ENCODE measurements at regions not wholly inside any gene's neighbourhood (a gene's known extent, or its start where the extent isn't known, plus 50 kb on each side); places are given as distances from the start of the nearest gene placed in this dataset.
"Not testable (repeated sequence)": the region's sequence is repeated elsewhere in the genome, so short reads cannot be mapped to it uniquely, and the experiment has no call there.

GRCh38 chr2:64251497-64252250 is 107.5 kb upstream of the PELI1 start:
- H3K4me3 ChIP-seq (ENCODE audit: low read depth, low read length), result no peak overlapping the region
- no peak overlapping the region for H3K4me3 Mint-ChIP-seq (ENCODE audit: unreplicated experiment)
- ChIA-PET CTCF (no interaction called here), POLR2A (no interaction called here)
- intact Hi-C loops (cut with micrococcal nuclease; ENCODE audit: unreplicated experiment), result no loop called here
- H3K27me3 Mint-ChIP-seq (ENCODE audit: insufficient read depth, unreplicated experiment), result no peaks in the 10 kb centered on the region
- H3K4me1 Mint-ChIP-seq (ENCODE audit: low read depth, unreplicated experiment), result no peaks in the 10 kb centered on the region
- no peaks in the 10 kb centered on the region for H3K4me1 ChIP-seq
- H3K27ac Mint-ChIP-seq (ENCODE audit: unreplicated experiment), result no peak overlapping the region
- no TSS peak for BruUV-seq (replicated peaks)
- H3K9me3 Mint-ChIP-seq (ENCODE audit: unreplicated experiment), result no peaks in the 10 kb centered on the region
- no peak for TF ChIP-seq CTCF (IDR thresholded peaks at IDR 0.05; ENCODE audit: insufficient read depth in 1 of 2, low read depth in 1 of 2, low read length in 1 of 2, severe bottlenecking in 1 of 2, unreplicated experiment in 1 of 2)
- no peaks in the 10 kb centered on the region for H3K9me3 ChIP-seq
- H3K36me3 Mint-ChIP-seq (ENCODE audit: insufficient read depth, unreplicated experiment), result no peaks in the 10 kb centered on the region
- H3K27me3 ChIP-seq (replicated peaks; ENCODE audit: control insufficient read depth, insufficient read depth, low read length), result no peaks in the 10 kb centered on the region
- DNase-seq, result no peak
- no peaks in the 10 kb centered on the region for H3K36me3 ChIP-seq (ENCODE audit: control insufficient read depth, insufficient read depth, low read length)

GRCh38 chr2:64252251-64252978 is 108.2 kb upstream of the PELI1 start:
- H3K27ac Mint-ChIP-seq (ENCODE audit: unreplicated experiment); H3K9me3 Mint-ChIP-seq (ENCODE audit: unreplicated experiment); DNase-seq; CTCF ChIA-PET; H3K4me3 ChIP-seq (ENCODE audit: low read depth, low read length); H3K27me3 ChIP-seq (replicated peaks; ENCODE audit: control insufficient read depth, insufficient read depth, low read length); H3K27me3 Mint-ChIP-seq (ENCODE audit: insufficient read depth, unreplicated experiment); H3K9me3 ChIP-seq; POLR2A ChIA-PET; H3K36me3 Mint-ChIP-seq (ENCODE audit: insufficient read depth, unreplicated experiment); H3K36me3 ChIP-seq (ENCODE audit: control insufficient read depth, insufficient read depth, low read length); H3K4me3 Mint-ChIP-seq (ENCODE audit: unreplicated experiment); BruUV-seq (replicated peaks); intact Hi-C loops (cut with micrococcal nuclease; ENCODE audit: unreplicated experiment); H3K4me1 Mint-ChIP-seq (ENCODE audit: low read depth, unreplicated experiment); H3K4me1 ChIP-seq: not testable (repeated sequence)

GRCh38 chr2:64253421-64253820 is 109.2 kb upstream of the PELI1 start:
- H3K9me3 ChIP-seq; POLR2A ChIA-PET; H3K4me3 Mint-ChIP-seq (ENCODE audit: unreplicated experiment); H3K4me1 ChIP-seq; DNase-seq; H3K27ac Mint-ChIP-seq (ENCODE audit: unreplicated experiment); H3K9me3 Mint-ChIP-seq (ENCODE audit: unreplicated experiment); H3K36me3 Mint-ChIP-seq (ENCODE audit: insufficient read depth, unreplicated experiment); H3K27me3 Mint-ChIP-seq (ENCODE audit: insufficient read depth, unreplicated experiment); CTCF ChIA-PET; H3K36me3 ChIP-seq (ENCODE audit: control insufficient read depth, insufficient read depth, low read length); H3K4me3 ChIP-seq (ENCODE audit: low read depth, low read length); BruUV-seq (replicated peaks); intact Hi-C loops (cut with micrococcal nuclease; ENCODE audit: unreplicated experiment); H3K27me3 ChIP-seq (replicated peaks; ENCODE audit: control insufficient read depth, insufficient read depth, low read length); H3K4me1 Mint-ChIP-seq (ENCODE audit: low read depth, unreplicated experiment): not testable (repeated sequence)

GRCh38 chr2:64258566-64258965 is 114.3 kb upstream of the PELI1 start:
- no peaks in the 10 kb centered on the region for H3K27me3 ChIP-seq (replicated peaks; ENCODE audit: control insufficient read depth, insufficient read depth, low read length)
- no peak overlapping the region for H3K4me3 Mint-ChIP-seq (ENCODE audit: unreplicated experiment)
- H3K9me3 ChIP-seq, result no peaks in the 10 kb centered on the region
- CTCF ChIA-PET, result no interaction called here
- H3K4me1 Mint-ChIP-seq (ENCODE audit: low read depth, unreplicated experiment), result peaks cover 20% of the 10 kb centered on the region
- intact Hi-C loops (cut with micrococcal nuclease; ENCODE audit: unreplicated experiment), result no loop called here
- no peak overlapping the region for H3K4me3 ChIP-seq (ENCODE audit: low read depth, low read length)
- no peaks in the 10 kb centered on the region for H3K36me3 Mint-ChIP-seq (ENCODE audit: insufficient read depth, unreplicated experiment)
- H3K36me3 ChIP-seq (ENCODE audit: control insufficient read depth, insufficient read depth, low read length), result no peaks in the 10 kb centered on the region
- DNase-seq, result no peak
- no peaks in the 10 kb centered on the region for H3K27me3 Mint-ChIP-seq (ENCODE audit: insufficient read depth, unreplicated experiment)
- no peak overlapping the region for H3K27ac Mint-ChIP-seq (ENCODE audit: unreplicated experiment)
- POLR2A ChIA-PET, result no interaction called here
- peaks cover 23% of the 10 kb centered on the region for H3K4me1 ChIP-seq
- no peaks in the 10 kb centered on the region for H3K9me3 Mint-ChIP-seq (ENCODE audit: unreplicated experiment)
- no peak for TF ChIP-seq CTCF (IDR thresholded peaks at IDR 0.05; ENCODE audit: insufficient read depth in 1 of 2, low read depth in 1 of 2, low read length in 1 of 2, severe bottlenecking in 1 of 2, unreplicated experiment in 1 of 2)
- BruUV-seq (replicated peaks), result no TSS peak

Measured in Caco-2 (cell line).